ENCODE measurements at regions not wholly inside any gene's neighbourhood (a gene's known extent, or its start where the extent isn't known, plus 50 kb on each side); places are given as distances from the start of the nearest gene placed in this dataset.

GRCh38 chr9:21565155-21565554 is 83.0 kb upstream of the IFNE start:
- no peak for DNase-seq

DNA sequence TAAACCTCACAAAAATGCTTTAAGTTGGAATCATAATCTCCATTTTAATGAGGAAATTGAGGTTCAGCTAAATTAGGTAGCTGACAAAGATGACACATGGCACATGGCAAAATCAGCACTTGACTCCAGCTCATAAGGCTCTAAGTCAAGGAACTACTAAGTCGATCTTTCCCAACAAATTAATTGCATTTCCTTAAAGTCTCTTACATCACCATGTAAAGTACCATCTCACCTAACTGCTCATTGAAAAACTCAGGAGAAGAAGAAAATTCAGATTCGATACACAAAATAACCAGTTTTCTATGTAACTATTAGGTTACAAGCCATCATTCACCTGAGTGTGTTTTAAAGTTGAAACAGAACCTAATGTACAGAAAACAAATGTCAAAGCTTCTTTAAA is 85.8 kb upstream of the IFNE start:
- no peak for DNase-seq

DNA sequence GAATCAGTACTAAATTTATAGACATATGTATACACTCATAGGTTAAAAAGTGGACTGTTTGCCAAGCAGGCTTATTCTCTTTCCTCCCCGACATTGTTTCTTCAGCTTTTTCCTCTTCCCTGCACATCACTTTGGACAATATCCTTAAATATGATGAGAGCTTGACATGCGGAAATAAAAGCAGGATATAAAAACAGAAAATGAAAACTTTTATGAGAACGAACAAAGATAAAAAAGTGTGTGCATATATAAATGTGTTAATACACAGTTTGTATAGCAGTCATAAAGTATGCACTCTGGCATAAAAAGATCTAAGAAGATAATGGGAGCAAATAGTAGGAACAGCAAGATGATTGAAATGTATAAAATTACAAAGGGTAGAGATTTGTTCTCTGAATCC is 86.4 kb upstream of the IFNE start:
- DNase-seq = no peak

GRCh38 chr9:21569721-21570120 is 87.6 kb upstream of the IFNE start:
- DNase-seq = no peak

DNA sequence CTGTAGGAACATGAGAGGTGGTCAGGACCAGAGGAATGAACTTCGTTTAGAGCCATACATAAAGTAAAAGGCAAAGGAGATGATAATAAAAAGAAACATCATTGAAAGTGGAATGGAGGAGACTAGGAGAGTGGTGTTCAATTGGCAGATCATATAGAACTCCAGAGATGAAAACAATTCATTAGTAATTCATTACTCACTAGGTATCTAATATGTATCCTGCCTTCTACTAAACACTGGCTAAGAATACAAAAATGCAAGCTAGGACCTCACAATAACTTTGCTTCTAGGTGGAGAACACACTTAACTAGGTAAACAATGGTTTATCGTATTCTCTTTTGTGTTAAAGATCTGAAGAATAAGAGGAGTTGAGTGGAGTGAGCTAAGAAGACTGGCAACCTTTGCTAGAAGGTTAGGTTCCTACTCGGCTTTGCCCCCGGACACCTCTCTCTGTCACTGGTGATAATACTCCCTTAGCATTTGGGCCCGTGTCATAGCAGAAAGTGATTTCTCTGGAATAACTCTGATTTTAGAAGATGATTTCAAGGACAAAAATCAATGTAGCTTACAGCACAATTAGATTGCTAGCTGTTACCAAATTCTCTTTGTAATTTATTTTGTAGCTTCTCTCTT is 88.6 kb upstream of the IFNE start:
- DNase-seq = no peak

DNA sequence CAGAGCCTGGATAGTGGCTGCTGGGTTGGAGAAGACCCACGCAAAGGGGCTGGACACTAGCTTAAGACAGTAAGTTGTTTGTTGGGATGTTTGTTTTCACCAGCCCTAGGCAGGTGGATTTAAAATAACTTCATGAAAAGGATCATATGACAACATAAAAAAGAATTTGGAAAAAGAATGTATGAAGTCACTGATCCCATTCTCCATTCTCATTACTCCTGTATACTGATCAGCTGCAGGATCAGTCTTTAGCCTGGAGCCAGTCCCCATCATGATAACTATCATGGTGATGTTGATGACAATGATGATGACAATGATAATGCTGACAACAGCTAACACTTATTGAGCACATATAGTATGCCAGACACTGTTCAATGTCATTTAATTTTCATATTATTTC is 92.1 kb upstream of the IFNE start:
- no peak for DNase-seq

DNA sequence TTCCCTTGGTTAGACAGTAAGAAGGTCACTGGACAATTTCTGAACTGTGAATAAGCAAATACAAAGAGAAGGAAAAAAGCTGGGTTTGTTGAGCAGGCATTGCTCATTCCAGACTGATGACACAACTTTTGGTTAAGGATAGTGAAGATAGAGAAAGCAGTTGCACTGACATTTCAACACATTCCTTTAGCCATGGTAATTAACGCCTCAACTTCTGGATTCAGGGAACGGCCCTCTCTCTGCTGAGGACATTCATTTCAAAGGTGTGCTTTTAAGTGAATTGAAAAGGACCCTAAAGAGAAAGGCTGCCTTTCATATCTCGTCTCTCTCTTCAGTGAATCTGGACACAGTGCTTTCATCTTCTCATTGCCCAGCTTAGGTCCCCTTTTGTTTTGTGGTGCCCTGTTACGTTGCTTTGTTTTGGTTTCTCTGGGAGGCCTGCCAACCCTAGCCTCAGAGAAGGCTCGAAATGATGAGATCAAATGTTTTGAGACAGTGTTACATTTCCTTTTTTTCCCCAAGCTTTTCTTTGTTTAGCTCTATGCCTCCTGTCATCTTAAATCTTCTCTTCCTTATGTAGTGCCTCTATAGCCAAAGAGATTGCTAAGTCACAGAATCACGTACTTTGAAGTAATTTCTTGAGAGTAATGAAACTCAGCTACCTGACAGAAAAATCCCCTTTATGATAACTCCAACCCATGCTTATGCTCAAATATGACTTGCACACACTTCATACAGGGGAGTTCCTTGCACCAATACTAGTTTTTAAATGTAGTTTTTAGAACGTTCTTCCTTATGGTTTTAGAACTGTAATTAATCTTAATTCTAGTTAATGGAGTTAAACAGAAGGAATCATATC is 94.4 kb upstream of the IFNE start:
- DNase-seq = no peak

DNA sequence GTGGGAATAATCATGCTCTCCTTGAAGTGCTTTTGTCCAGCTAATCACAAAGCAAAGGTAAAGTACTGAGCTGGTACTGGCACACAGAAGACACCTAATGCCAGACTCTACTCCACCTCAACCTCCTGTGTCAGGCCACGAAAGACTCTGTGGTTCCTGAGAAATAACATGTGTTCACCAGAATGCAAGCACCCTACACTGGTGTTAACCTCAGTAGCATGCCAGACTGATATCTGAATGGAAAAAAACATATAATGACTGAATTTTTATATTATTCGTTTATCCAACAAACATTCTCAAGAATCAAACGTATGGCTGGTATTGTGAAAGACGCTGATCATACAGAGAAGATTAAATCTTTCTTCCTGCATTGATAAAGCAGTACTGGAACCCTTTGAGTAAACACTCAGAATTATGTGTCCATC is 97.1 kb upstream of the IFNE start:
- no peak for DNase-seq

GRCh38 chr9:21579743-21580142 is 97.6 kb upstream of the IFNE start:
- DNase-seq = no peak

- DNase-seq = no peak
Observed at GRCh38 chr9:21580636-21581378, 98.7 kb upstream of the IFNE start.

DNA sequence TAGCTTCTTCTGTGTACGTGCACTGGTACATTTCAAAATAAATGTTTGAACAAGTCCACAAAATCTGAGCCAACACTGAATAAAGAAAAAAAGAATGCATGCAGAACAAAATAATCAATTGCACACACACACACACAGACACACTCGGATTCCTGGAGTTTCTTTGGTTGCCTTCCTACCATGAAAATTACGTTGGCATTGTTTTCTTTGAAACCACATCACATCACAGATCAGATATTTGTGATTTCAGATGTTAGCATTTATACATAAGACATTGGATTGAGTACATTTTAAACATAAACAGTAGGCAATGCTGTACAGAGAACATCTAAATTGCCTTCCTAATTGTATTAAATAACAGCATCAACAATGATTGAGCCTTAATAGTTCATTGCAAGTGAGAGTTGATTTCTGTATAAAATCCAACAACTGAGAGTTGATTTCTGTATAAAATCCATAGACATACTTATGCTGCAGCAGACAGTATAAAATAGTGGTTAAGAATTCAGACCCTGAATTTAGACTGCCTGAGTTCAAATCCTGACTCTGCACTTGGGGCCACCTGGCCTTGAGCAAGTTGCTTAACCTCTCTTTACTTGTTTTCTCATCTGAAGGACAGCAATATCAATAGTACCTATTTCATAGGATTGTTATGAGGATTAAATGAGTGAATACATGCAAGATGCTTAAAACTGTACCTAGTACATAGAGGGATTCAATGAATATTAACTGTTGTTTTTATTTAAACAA is 101.7 kb upstream of the IFNE start:
- no peak for DNase-seq

- no peak for DNase-seq
Observed at GRCh38 chr9:21584890-21585289, 102.8 kb upstream of the IFNE start.

DNA sequence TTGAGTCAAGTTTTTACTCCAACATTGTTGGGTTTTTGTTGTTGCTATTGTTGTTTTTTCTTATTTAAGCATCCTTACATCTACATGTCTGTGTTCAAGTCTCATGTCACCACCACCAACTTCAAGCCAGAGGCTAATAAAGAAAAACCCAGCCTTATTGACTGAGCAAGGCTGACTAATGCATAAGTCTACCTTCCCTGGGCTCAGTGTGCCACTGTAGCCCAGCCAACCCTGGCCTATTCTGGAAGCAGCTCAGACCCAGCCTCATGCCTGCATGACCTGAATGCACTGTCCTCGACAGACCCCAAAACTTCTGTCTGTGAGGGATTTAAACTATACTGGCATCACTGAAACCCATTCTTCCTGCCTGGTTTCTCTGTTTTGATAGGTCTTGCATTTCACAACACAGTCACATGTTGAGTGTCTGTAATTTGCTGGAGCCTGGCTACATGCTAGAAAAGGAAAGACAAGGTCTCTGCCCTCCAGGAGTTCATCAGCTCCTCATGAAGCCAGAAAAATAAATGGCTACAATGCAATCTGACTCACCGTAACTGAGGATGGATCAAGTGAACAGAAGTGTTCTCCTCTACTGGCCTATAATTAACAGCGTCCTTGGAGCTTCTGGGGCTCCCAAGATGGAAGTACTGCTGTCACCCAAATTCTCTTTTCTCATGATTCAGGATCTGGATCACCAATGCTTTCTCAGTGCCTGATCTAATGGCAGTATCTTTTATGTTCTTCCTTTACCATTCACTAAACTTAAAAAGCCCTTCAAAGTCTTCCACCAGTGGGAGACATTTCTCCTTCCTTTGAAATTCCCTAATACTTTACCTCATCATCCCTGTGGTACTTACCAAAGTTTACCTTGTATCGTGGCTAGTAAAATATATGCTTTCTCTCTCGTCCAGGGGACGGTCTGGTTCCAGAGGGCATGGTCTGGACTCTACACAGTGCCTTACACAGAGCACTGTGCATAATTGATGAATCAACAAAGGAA is 103.9 kb upstream of the IFNE start:
- DNase-seq = no peak

- DNase-seq = no peak
Observed at GRCh38 chr9:21589344-21590056, 107.4 kb upstream of the IFNE start.

- no peak for DNase-seq
Observed at GRCh38 chr9:21590058-21590996, 108.2 kb upstream of the IFNE start.

DNA sequence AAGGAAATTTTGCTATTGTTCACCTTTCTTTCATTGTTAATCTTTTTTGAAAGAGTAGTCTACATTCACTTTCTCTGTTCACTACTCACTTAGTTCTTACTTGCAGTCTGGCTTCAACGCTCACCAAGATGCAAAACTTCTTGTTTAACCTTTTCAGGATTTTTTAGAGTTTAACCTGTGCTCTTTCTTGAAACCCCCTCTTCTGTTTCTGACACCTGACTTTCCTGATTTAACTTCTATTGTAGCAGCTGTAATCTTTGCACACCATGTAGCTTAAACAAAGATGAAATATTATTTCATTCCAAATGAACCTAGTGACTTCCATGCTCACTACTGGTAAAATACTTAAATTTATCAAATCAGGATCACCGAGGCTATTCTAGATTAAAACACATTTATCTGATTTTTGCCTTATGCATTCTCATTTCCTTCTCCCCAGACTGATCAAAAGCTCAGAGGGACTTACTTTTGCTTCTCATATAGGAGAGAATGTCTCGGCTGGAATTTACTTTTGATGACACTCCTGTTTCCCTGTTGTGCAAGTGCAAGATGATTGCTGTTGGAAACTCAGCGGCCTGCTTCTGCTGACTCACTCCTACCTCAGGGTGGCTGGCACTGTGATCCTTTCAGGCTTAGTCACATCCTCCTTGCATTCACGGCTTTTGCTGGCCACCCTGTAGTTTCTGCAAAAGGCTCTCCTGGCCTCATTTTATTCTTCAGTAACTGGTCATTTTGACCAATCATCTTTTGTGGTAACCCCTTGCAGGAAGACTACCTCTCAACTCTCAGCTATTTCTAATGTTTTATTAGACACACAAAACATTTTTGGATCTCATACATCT is 109.3 kb upstream of the IFNE start:
- DNase-seq = no peak

- no peak for DNase-seq
Observed at GRCh38 chr9:21592063-21592338, 109.9 kb upstream of the IFNE start.

DNA sequence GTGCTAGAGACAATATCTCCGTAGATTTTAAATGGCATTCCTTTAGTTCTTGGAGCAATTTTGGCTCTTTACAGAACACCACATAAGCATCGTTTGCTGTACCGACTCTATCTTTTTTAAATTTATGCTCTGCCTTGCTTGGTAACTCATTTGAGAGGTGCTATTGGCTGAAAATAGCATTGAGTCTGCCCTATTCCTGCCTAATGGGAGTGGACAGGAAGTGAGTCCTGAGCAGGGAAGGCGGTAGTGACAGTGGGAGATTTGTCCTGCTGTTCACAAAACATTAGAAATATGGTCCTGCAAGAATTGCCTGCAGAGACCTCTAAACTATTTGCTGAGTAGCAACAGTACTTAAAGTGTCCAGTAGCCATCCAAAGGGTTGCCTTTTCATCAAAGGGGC is 115.2 kb upstream of the IFNE start:
- no peak for DNase-seq

GRCh38 chr9:21598749-21599148 is 116.6 kb upstream of the IFNE start:
- no peak for DNase-seq

Data from activated CD4-positive, CD25-positive, alpha-beta regulatory T cell treated with anti-CD3 and anti-CD28 coated beads, Interleukin-2, amount 50 U/mL, for 72 hours (primary cell).